Fibroblast of villous mesenchyme (primary cell): ENCODE measurements at regions not wholly inside any gene's neighbourhood (a gene's known extent, or its start where the extent isn't known, plus 50 kb on each side); places are given as distances from the start of the nearest gene placed in this dataset.

Experiments used
- DNase-seq: peaks from one replicate; pipeline ENCODE4 v3.0.0-alpha.2; 2010; ENCODE audit warnings: low read depth
- H3K4me3 ChIP-seq: 2 replicates; pipeline ENCODE4 v1.5.1; 2011; ENCODE audit warnings: low read depth, mild to moderate bottlenecking, low read length
- CTCF ChIP-seq: IDR thresholded peaks from 2 replicates; pipeline ENCODE4 v1.5.1; 2012; ENCODE audit warnings: low read depth, mild to moderate bottlenecking, low read length; ENCODE audit not compliant: insufficient read depth

GRCh38 chr3:87367736-87368135 lies 91.4 kb upstream of the POU1F1 start:
- no peak overlapping the region for H3K4me3 ChIP-seq
- no peak for TF ChIP-seq CTCF
- DNase-seq = peak; percentile 2

GRCh38 chr3:87363721-87364120 lies 87.3 kb upstream of the POU1F1 start:
- DNase-seq = no peak
- no peak overlapping the region for H3K4me3 ChIP-seq
- no peak for TF ChIP-seq CTCF

- TF ChIP-seq CTCF = no peak
- DNase-seq = no peak
- no peak overlapping the region for H3K4me3 ChIP-seq
Observed at GRCh38 chr3:87361956-87362355, 85.6 kb upstream of the POU1F1 start.

GRCh38 chr3:87361271-87361670 lies 84.9 kb upstream of the POU1F1 start:
- DNase-seq = no peak
- no peak for TF ChIP-seq CTCF
- no peak overlapping the region for H3K4me3 ChIP-seq

GRCh38 chr3:87359826-87360225 lies 83.4 kb upstream of the POU1F1 start:
- no peak for TF ChIP-seq CTCF
- DNase-seq = no peak
- H3K4me3 ChIP-seq = no peak overlapping the region

- TF ChIP-seq CTCF = no peak
- no peak for DNase-seq
- no peak overlapping the region for H3K4me3 ChIP-seq
Observed at GRCh38 chr3:87359025-87359424, 82.6 kb upstream of the POU1F1 start.

- no peak for DNase-seq
- TF ChIP-seq CTCF = no peak
- no peak overlapping the region for H3K4me3 ChIP-seq
Observed at GRCh38 chr3:87358066-87358465, 81.7 kb upstream of the POU1F1 start.
